Upper lobe of right lung (tissue), 1 donor: ENCODE measurements at regions not wholly inside any gene's neighbourhood (a gene's known extent, or its start where the extent isn't known, plus 50 kb on each side); places are given as distances from the start of the nearest gene placed in this dataset.

Experiments used
- ATAC-seq: fragments of 200-7000 bp; cut with Tn5 transposase; one replicate; pipeline ENCODE4 v1.9.1; 2020; ENCODE audit warnings: mild to moderate bottlenecking, moderate library complexity
- DNase-seq: peaks from one replicate; pipeline ENCODE4 v3.0.0-alpha.2; 2020
- H3K27ac ChIP-seq: fragments of 200-600 bp; one replicate; pipeline ENCODE4 v1.8.0; 2022
- H3K27me3 ChIP-seq: fragments of 200-600 bp; one replicate; pipeline ENCODE4 v1.8.0; 2022; ENCODE audit warnings: mild to moderate bottlenecking
- H3K36me3 ChIP-seq: fragments of 200-600 bp; one replicate; pipeline ENCODE4 v1.8.0; 2022
- H3K4me1 ChIP-seq: fragments of 200-600 bp; one replicate; pipeline ENCODE4 v1.8.0; 2022
- H3K4me3 ChIP-seq: fragments of 200-600 bp; one replicate; pipeline ENCODE4 v1.8.0; 2022; ENCODE audit warnings: mild to moderate bottlenecking
- H3K9me3 ChIP-seq: fragments of 200-600 bp; one replicate; pipeline ENCODE4 v1.8.0; 2022
- CTCF ChIP-seq: fragments of 200-600 bp; IDR thresholded peaks from one replicate; pipeline ENCODE4 v1.8.0; 2022; ENCODE audit warnings: antibody characterized with exemption
- intact Hi-C: fragments of 100-400 bp; cut with DNase I; formaldehyde crosslinking; loops from one replicate; pipeline ENCODE4 v1.11.0; 2022
- donor health status: DM: no; HTN: yes; CAD: no; lungs with severe emphysema.

- no peaks in the 10 kb centered on the region for H3K4me1 ChIP-seq
- H3K36me3 ChIP-seq, result no peaks in the 10 kb centered on the region
- H3K27me3 ChIP-seq, result no peaks in the 10 kb centered on the region
- no peak for ATAC-seq
- no peak for DNase-seq
- H3K27ac ChIP-seq, result no peak overlapping the region
- intact Hi-C loops, result no loop called here
- no peak overlapping the region for H3K4me3 ChIP-seq
- H3K9me3 ChIP-seq, result no peaks in the 10 kb centered on the region
- TF ChIP-seq CTCF, result no peak
Measured at GRCh38 chr2:192579965-192580700, 385.4 kb upstream of the TMEFF2 start.

- TF ChIP-seq CTCF, result no peak
- Histone ChIP-seq H3K27ac (no peak overlapping the region), H3K4me1 (no peaks in the 10 kb centered on the region), H3K9me3 (no peaks in the 10 kb centered on the region), H3K27me3 (no peaks in the 10 kb centered on the region), H3K36me3 (no peaks in the 10 kb centered on the region), H3K4me3 (no peak overlapping the region)
- intact Hi-C loops, result no loop called here
- DNase-seq (no peak), ATAC-seq (peak; percentile 43)
Measured at GRCh38 chr2:192578780-192579179, 384.0 kb upstream of the TMEFF2 start.

GRCh38 chr2:192577706-192578105 is 383.0 kb upstream of the TMEFF2 start:
- H3K4me3 ChIP-seq, result no peak overlapping the region
- no peaks in the 10 kb centered on the region for H3K4me1 ChIP-seq
- no peak overlapping the region for H3K27ac ChIP-seq
- no peaks in the 10 kb centered on the region for H3K9me3 ChIP-seq
- H3K36me3 ChIP-seq, result no peaks in the 10 kb centered on the region
- ATAC-seq, result no peak
- no peak for TF ChIP-seq CTCF
- no peak for DNase-seq
- no peaks in the 10 kb centered on the region for H3K27me3 ChIP-seq
- intact Hi-C loops, result no loop called here

- ATAC-seq, result no peak
- no peak for DNase-seq
- no peaks in the 10 kb centered on the region for H3K4me1 ChIP-seq
- no peaks in the 10 kb centered on the region for H3K9me3 ChIP-seq
- no peak overlapping the region for H3K27ac ChIP-seq
- H3K4me3 ChIP-seq, result no peak overlapping the region
- intact Hi-C loops, result no loop called here
- no peaks in the 10 kb centered on the region for H3K27me3 ChIP-seq
- no peaks in the 10 kb centered on the region for H3K36me3 ChIP-seq
- TF ChIP-seq CTCF, result no peak
Measured at GRCh38 chr2:192574552-192574951, 379.8 kb upstream of the TMEFF2 start.

- intact Hi-C loops, result no loop called here
- ATAC-seq (no peak), DNase-seq (no peak)
- no peak overlapping the region for H3K4me3 ChIP-seq
- H3K9me3 ChIP-seq, result no peaks in the 10 kb centered on the region
- no peak overlapping the region for H3K27ac ChIP-seq
- H3K27me3 ChIP-seq, result no peaks in the 10 kb centered on the region
- no peaks in the 10 kb centered on the region for H3K36me3 ChIP-seq
- TF ChIP-seq CTCF, result no peak
- no peaks in the 10 kb centered on the region for H3K4me1 ChIP-seq
Measured at GRCh38 chr2:192571636-192572035, 376.9 kb upstream of the TMEFF2 start.

- H3K27ac ChIP-seq, result no peak overlapping the region
- TF ChIP-seq CTCF, result no peak
Measured at GRCh38 chr2:192570788-192571187, 376.1 kb upstream of the TMEFF2 start.

More at GRCh38 chr2:192570788-192571187, 376.1 kb upstream of the TMEFF2 start:
- ATAC-seq (no peak), DNase-seq (no peak)
- no peak overlapping the region for H3K4me3 ChIP-seq
- H3K4me1 ChIP-seq, result no peaks in the 10 kb centered on the region
- no peaks in the 10 kb centered on the region for H3K9me3 ChIP-seq
- no peaks in the 10 kb centered on the region for H3K36me3 ChIP-seq
- no peaks in the 10 kb centered on the region for H3K27me3 ChIP-seq
- intact Hi-C loops, result no loop called here
